Lung (tissue), 11 donors: ENCODE measurements at regions not wholly inside any gene's neighbourhood (a gene's known extent, or its start where the extent isn't known, plus 50 kb on each side); places are given as distances from the start of the nearest gene placed in this dataset.

Experiments used
- ATAC-seq: fragments of 200-7000 bp; cut with Tn5 transposase; one replicate; pipeline ENCODE4 v1.9.1; 2020; ENCODE audit warnings: moderate number of reproducible peaks; ENCODE audit not compliant: insufficient read depth, low FRiP score
- DNase-seq, 3 donors: peaks; one replicate each; pipeline ENCODE4 v3.0.0-alpha.2; 2013 to 2017
- H3K27ac ChIP-seq, 2 donors: one replicate each; pipeline ENCODE4 v1.5.1; 2013; ENCODE audit warnings: mild to moderate bottlenecking in 2 of 2, moderate library complexity in 2 of 2, control low read depth in 1 of 2, inconsistent platforms in 1 of 2, low read depth in 1 of 2, low read length in 1 of 2
- H3K27me3 ChIP-seq, 3 donors: one replicate each; pipeline ENCODE4 v1.5.1; 2013; ENCODE audit warnings: low read length in 2 of 3; ENCODE audit not compliant: control insufficient read depth in 3 of 3, insufficient read depth in 3 of 3
- H3K36me3 ChIP-seq, 4 donors: one replicate each; pipeline ENCODE4 v1.5.1; 2013; ENCODE audit warnings: low read length in 4 of 4, mild to moderate bottlenecking in 1 of 4, moderate library complexity in 1 of 4; ENCODE audit not compliant: control insufficient read depth in 4 of 4, insufficient read depth in 4 of 4
- H3K4me1 ChIP-seq, 5 donors: one replicate each; pipeline ENCODE4 v1.5.1; 2013; ENCODE audit warnings: low read length in 5 of 5, mild to moderate bottlenecking in 2 of 5, moderate library complexity in 1 of 5; ENCODE audit not compliant: control insufficient read depth in 5 of 5, insufficient read depth in 5 of 5
- H3K4me3 ChIP-seq: one replicate; pipeline ENCODE4 v1.5.1; 2013; ENCODE audit warnings: mild to moderate bottlenecking, control low read depth, moderate library complexity
- H3K9ac ChIP-seq, 2 donors: one replicate each; pipeline ENCODE4 v1.5.1; 2013; ENCODE audit warnings: low read length in 2 of 2, control low read depth in 1 of 2; ENCODE audit not compliant: insufficient read depth in 1 of 2
- H3K9me3 ChIP-seq, 4 donors: one replicate each; pipeline ENCODE4 v1.5.1; 2013; ENCODE audit warnings: low read length in 3 of 4, mild to moderate bottlenecking in 1 of 4, moderate library complexity in 1 of 4; ENCODE audit not compliant: control insufficient read depth in 4 of 4, insufficient read depth in 3 of 4
- WGBS, 2 donors: extraction: QIAGEN DNeasy Blood & Tissue Kit; methylation state at CpG; one replicate each; pipeline ENCODE4 v1.1.7; 2013; 5-methylcytosine and 5-hydroxymethylcytosine counted together
- TF ChIP-seq, protein P1 (sequence below): IDR thresholded peaks from 2 replicates; pipeline ENCODE4 v1.5.1; 2012; ENCODE audit warnings: mild to moderate bottlenecking; ENCODE audit errors: control extremely low read depth, extremely low read depth
- donor health status: control.
- donor health status: control.
- donor health status: Bipolar disorder and iron deficiency.
- donor health status: healthy.
- donor health status: DM: yes; HTN: yes; CAD: no.

DNA sequence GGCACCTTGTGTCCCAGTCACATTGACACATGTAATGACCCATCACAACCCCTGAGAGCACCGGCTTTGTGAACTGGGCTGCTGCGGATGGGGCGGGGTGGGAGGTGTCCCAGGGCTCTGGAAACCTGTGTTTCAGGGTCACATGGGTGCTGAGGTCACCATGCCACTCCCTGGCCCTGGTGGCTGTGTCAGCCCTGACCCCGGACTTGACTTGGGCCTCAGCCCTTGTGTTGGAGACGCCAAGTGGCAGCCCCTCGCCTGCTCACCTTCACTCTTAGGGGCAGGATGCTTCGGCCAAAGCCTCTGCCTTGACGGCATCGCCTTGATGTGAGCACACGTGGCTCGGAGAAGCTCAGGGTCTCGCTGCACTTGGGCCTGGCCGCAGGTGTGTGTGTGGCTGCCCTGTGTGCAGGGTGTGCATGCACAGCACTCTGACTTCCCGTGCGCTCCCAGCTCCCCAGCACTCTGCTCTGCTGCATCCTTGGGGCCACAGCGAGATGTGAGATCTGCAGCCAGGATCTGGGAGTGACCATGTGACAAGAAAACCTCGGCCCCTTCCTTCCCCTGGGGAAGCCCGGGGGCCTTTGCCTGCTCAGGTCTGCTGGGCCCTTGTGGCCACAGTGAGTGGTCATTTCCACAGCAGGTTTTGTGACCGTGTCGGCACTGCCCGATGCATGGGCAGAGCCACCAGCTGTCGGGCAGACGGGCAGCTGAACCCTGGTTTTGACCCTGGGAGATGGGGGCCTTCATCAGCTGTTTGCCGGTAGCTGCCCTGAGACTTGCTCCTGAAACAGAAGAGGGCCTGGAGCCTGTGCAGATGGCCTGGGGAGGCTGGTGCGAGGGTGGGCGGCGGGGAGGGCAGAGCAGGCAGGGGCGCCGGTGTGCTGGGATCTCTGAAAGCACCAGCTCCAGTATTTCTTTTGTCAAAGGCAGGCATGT, 167.4 kb downstream of the KIF26A start:
- 83 to 87% methylated on average over 29 of the region's 29 CpGs for WGBS, 2 donors
- H3K9me3 ChIP-seq: no peaks in the 10 kb centered on the region

DNA sequence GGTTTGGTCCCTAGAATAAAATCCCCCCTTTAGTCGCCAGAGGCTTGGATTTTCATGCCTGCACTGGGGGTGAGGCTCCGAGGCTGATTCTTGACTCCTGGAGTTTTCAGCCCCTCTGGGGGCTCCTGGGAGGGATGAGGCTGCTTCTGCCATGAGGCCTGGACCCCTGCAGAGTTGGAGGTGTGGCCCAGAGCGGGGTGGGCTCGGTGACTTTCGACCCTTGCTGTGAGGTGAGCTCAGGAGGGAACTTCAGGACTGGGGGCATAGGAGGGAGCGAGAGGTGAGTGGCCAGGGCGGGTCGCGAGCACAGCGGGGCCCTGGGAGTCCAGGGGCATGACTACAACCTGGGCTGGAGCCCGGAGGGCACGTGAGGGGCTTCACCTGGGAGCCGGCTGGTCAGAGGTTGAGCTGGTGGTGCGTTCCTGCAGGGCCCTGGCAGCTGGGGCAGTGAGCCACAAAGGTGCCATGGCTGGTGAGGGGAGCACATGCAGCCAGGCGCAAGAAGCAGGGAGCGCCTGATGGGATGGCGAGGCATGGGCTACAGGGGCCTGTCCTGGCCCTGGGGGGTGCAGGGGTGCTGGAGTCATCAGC, 168.2 kb downstream of the KIF26A start:
- H3K4me3 ChIP-seq: no peak overlapping the region
- TF ChIP-seq, protein P1, sequence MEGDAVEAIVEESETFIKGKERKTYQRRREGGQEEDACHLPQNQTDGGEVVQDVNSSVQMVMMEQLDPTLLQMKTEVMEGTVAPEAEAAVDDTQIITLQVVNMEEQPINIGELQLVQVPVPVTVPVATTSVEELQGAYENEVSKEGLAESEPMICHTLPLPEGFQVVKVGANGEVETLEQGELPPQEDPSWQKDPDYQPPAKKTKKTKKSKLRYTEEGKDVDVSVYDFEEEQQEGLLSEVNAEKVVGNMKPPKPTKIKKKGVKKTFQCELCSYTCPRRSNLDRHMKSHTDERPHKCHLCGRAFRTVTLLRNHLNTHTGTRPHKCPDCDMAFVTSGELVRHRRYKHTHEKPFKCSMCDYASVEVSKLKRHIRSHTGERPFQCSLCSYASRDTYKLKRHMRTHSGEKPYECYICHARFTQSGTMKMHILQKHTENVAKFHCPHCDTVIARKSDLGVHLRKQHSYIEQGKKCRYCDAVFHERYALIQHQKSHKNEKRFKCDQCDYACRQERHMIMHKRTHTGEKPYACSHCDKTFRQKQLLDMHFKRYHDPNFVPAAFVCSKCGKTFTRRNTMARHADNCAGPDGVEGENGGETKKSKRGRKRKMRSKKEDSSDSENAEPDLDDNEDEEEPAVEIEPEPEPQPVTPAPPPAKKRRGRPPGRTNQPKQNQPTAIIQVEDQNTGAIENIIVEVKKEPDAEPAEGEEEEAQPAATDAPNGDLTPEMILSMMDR: no peak
- 79 to 82% methylated on average over 16 to 17 of the region's 17 CpGs for WGBS, 2 donors
- H3K9ac ChIP-seq: no peak overlapping the region
- ATAC-seq (no peak), DNase-seq (no peak)
- H3K4me1 ChIP-seq: peaks cover 0 to 23% (median 0%) of the 10 kb centered on the region in 5 donors
- H3K27me3 ChIP-seq: no peaks in the 10 kb centered on the region
- no peaks in the 10 kb centered on the region for H3K9me3 ChIP-seq
- H3K27ac ChIP-seq: no peak overlapping the region
- no peaks in the 10 kb centered on the region for H3K36me3 ChIP-seq

More for the DNA sequence above, 167.4 kb downstream of the KIF26A start:
- Histone ChIP-seq H3K4me3 (no peak overlapping the region), H3K4me1 (peaks cover 0 to 23% (median 0%) of the 10 kb centered on the region in 5 donors), H3K9ac (no peak overlapping the region), H3K36me3 (no peaks in the 10 kb centered on the region), H3K27ac (no peak overlapping the region), H3K27me3 (no peaks in the 10 kb centered on the region)
- DNase-seq (peak in 1 of 3 donors; percentile 10), ATAC-seq (no peak)
- TF ChIP-seq, protein P1: no peak

DNA sequence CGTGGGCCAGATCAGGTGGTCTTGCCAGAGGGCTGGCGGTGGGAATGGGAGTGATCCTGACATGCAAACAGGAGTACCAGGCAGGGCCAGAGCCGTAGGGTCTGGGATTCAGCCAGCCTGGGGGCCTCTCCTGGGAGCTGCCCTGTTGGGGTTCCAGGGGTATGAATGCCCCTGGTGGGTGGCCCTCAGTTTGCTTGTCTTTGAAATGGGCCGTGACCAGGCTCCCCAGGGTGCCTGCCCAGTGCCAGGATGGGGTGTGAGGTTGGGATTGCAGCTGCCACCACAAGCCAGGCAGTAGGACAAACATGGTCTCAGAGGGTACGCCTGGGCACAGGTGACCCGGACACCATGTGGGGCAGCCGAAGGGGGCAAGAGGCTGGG, 168.8 kb downstream of the KIF26A start:
- TF ChIP-seq, protein P1: no peak
- no peak overlapping the region for H3K9ac ChIP-seq
- ATAC-seq (no peak), DNase-seq (peak in 1 of 3 donors; percentile 7)
- H3K4me3 ChIP-seq: no peak overlapping the region
- H3K27me3 ChIP-seq: no peaks in the 10 kb centered on the region
- H3K27ac ChIP-seq: no peak overlapping the region
- H3K4me1 ChIP-seq: peaks cover 0 to 22% (median 0%) of the 10 kb centered on the region in 5 donors
- no peaks in the 10 kb centered on the region for H3K36me3 ChIP-seq
- 81 to 91% methylated on average over 7 of the region's 7 CpGs for WGBS, 2 donors
- no peaks in the 10 kb centered on the region for H3K9me3 ChIP-seq
